ENCODE measurements at regions not wholly inside any gene's neighbourhood (a gene's known extent, or its start where the extent isn't known, plus 50 kb on each side); places are given as distances from the start of the nearest gene placed in this dataset.

GRCh38 chr9:109549386-109549785 is 51.3 kb upstream of the PTPN3 start:
- intact Hi-C loops (cut with DNase I), result no loop called here
- no peak for ATAC-seq
- 35% methylated on average over 1 of the region's 1 CpG for WGBS (ENCODE audit: insufficient coverage, low coverage, low lambda C conversion rate, missing lambda C conversion rate)
- TF ChIP-seq POLR2A (IDR thresholded peaks at IDR 0.05) (no peak), CTCF (IDR thresholded peaks at IDR 0.05) (no peak)
- no peaks in the 10 kb centered on the region for H3K4me1 ChIP-seq
- no peak for DNase-seq
- H3K27me3 ChIP-seq, result no peaks in the 10 kb centered on the region
- H3K9me3 ChIP-seq, result peaks cover 0 to 2% (median under 1%) of the 10 kb centered on the region in 4 donors
- no peak overlapping the region for H3K27ac ChIP-seq
- no peaks in the 10 kb centered on the region for H3K36me3 ChIP-seq
- H3K4me3 ChIP-seq, result no peak overlapping the region

GRCh38 chr9:109551651-109552050 is 53.5 kb upstream of the PTPN3 start:
- no peak for ATAC-seq
- intact Hi-C loops (cut with DNase I), result no loop called here
- Histone ChIP-seq H3K4me1 (no peaks in the 10 kb centered on the region), H3K9me3 (no peaks in the 10 kb centered on the region), H3K4me3 (no peak overlapping the region), H3K27me3 (no peaks in the 10 kb centered on the region), H3K36me3 (no peaks in the 10 kb centered on the region), H3K27ac (no peak overlapping the region)
- no peak for DNase-seq
- no peak for TF ChIP-seq CTCF (IDR thresholded peaks at IDR 0.05)
- no peak for TF ChIP-seq POLR2A (IDR thresholded peaks at IDR 0.05)

GRCh38 chr9:109555215-109555614 is 57.1 kb upstream of the PTPN3 start:
- no peak for TF ChIP-seq POLR2A (IDR thresholded peaks at IDR 0.05)
- no peak for TF ChIP-seq CTCF (IDR thresholded peaks at IDR 0.05)
- H3K27ac ChIP-seq, result no peak overlapping the region
- intact Hi-C loops (cut with DNase I), result no loop called here
- 76% methylated on average over 4 of the region's 4 CpGs for WGBS (ENCODE audit: insufficient coverage, low coverage, low lambda C conversion rate, missing lambda C conversion rate)
- H3K27me3 ChIP-seq, result no peaks in the 10 kb centered on the region
- no peaks in the 10 kb centered on the region for H3K36me3 ChIP-seq
- no peak overlapping the region for H3K4me3 ChIP-seq
- H3K4me1 ChIP-seq, result no peaks in the 10 kb centered on the region
- ATAC-seq (no peak), DNase-seq (no peak)
- no peaks in the 10 kb centered on the region for H3K9me3 ChIP-seq

- Histone ChIP-seq H3K27ac (no peak overlapping the region), H3K4me3 (no peak overlapping the region), H3K27me3 (no peaks in the 10 kb centered on the region), H3K9me3 (no peaks in the 10 kb centered on the region), H3K36me3 (no peaks in the 10 kb centered on the region), H3K4me1 (peaks cover 0 to 3% (median 0%) of the 10 kb centered on the region in 4 donors)
- no peak for DNase-seq
- 60% methylated on average over 4 of the region's 4 CpGs for WGBS (ENCODE audit: insufficient coverage, low coverage, low lambda C conversion rate, missing lambda C conversion rate)
- no peak for ATAC-seq
- intact Hi-C loops (cut with DNase I), result no loop called here
- TF ChIP-seq CTCF (IDR thresholded peaks at IDR 0.05), result no peak
- no peak for TF ChIP-seq POLR2A (IDR thresholded peaks at IDR 0.05)
Measured at GRCh38 chr9:109556061-109556460, 58.0 kb upstream of the PTPN3 start.

GRCh38 chr9:109556786-109557185 is 58.7 kb upstream of the PTPN3 start:
- DNase-seq, result no peak
- ATAC-seq, result no peak
- Histone ChIP-seq H3K9me3 (no peaks in the 10 kb centered on the region), H3K36me3 (no peaks in the 10 kb centered on the region), H3K4me3 (no peak overlapping the region), H3K4me1 (peaks cover 0 to 4% (median 0%) of the 10 kb centered on the region in 4 donors), H3K27ac (no peak overlapping the region), H3K27me3 (no peaks in the 10 kb centered on the region)
- TF ChIP-seq POLR2A (IDR thresholded peaks at IDR 0.05) (no peak), CTCF (IDR thresholded peaks at IDR 0.05) (no peak)
- 29% methylated on average over 2 of the region's 3 CpGs for WGBS (ENCODE audit: insufficient coverage, low coverage, low lambda C conversion rate, missing lambda C conversion rate)
- intact Hi-C loops (cut with DNase I), result no loop called here
